Naive thymus-derived CD4-positive, alpha-beta T cell (primary cell): ENCODE measurements at regions not wholly inside any gene's neighbourhood (a gene's known extent, or its start where the extent isn't known, plus 50 kb on each side); places are given as distances from the start of the nearest gene placed in this dataset.
"Not testable (repeated sequence)": the region's sequence is repeated elsewhere in the genome, so short reads cannot be mapped to it uniquely, and the experiment has no call there.

Experiments
- ATAC-seq: fragments of 150-1000 bp; cut with Tn5 transposase; 2 replicates; pipeline ENCODE4 v1.10.0; 2021; ENCODE audit warnings: mild to moderate bottlenecking, moderate library complexity
- CTCF ChIA-PET: fragments of 350-600 bp; sonication (Branson Sonifier 250); formaldehyde crosslinking; loops from one replicate; lab custom pipeline; 2021; ENCODE audit warnings: antibody characterized with exemption; lab: Charles Lee
- POLR2A ChIA-PET: fragments of 350-600 bp; sonication (Branson Sonifier 250); formaldehyde crosslinking; loops from one replicate; lab custom pipeline; 2021; ENCODE audit warnings: antibody characterized with exemption, inconsistent platforms; lab: Charles Lee
- DNase-seq, 9 donors: peaks; one replicate each; pipeline versions ENCODE4 v3.0.0 to v3.0.0-alpha.2; 2020 to 2022; ENCODE audit warnings: mixed read lengths in 1 of 9
- H3K27ac ChIP-seq: one replicate; pipeline ENCODE4 v1.7.0; 2013; ENCODE audit warnings: mild to moderate bottlenecking, low read depth, low read length, moderate library complexity
- H3K27me3 ChIP-seq, 2 donors: one replicate each; pipeline ENCODE4 v1.7.0; 2013; ENCODE audit warnings: low read length in 2 of 2, mild to moderate bottlenecking in 2 of 2, moderate library complexity in 2 of 2; ENCODE audit not compliant: control insufficient read depth in 2 of 2, insufficient read depth in 2 of 2
- H3K36me3 ChIP-seq, 3 experiments: 1 replicate in 2 of 3; 2 replicates in 1 of 3; pipeline ENCODE4 v1.7.0; 2013; ENCODE audit warnings: low read length in 3 of 3, mild to moderate bottlenecking in 3 of 3, moderate library complexity in 1 of 3; ENCODE audit not compliant: insufficient read depth in 3 of 3, control insufficient read depth in 2 of 3
- H3K4me1 ChIP-seq, 2 donors: one replicate each; pipeline ENCODE4 v1.7.0; 2013; ENCODE audit warnings: low read length in 2 of 2, mild to moderate bottlenecking in 2 of 2, moderate library complexity in 1 of 2; ENCODE audit not compliant: control insufficient read depth in 2 of 2, insufficient read depth in 2 of 2
- H3K4me3 ChIP-seq: 2 replicates; pipeline ENCODE4 v1.7.0; 2013; ENCODE audit warnings: mild to moderate bottlenecking, low read length
- H3K9me3 ChIP-seq, 3 experiments: 1 replicate in 2 of 3; 2 replicates in 1 of 3; pipeline ENCODE4 v1.7.0; 2013; ENCODE audit warnings: low read length in 3 of 3; ENCODE audit not compliant: control insufficient read depth in 2 of 3
- H3K27ac Mint-ChIP-seq, 9 donors: one replicate each; pipeline ENCODE4 v1.8.0; 2020 to 2022; ENCODE audit warnings: mixed read lengths in 9 of 9, mild to moderate bottlenecking in 8 of 9, moderate library complexity in 5 of 9, inconsistent platforms in 2 of 9
- H3K27me3 Mint-ChIP-seq, 5 donors: one replicate each; pipeline ENCODE4 v1.8.0; 2021 to 2022; ENCODE audit warnings: mixed read lengths in 5 of 5, mild to moderate bottlenecking in 1 of 5
- H3K36me3 Mint-ChIP-seq, 5 donors: one replicate each; pipeline ENCODE4 v1.8.0; 2020 to 2022; ENCODE audit warnings: mixed read lengths in 5 of 5, mild to moderate bottlenecking in 3 of 5, inconsistent platforms in 1 of 5
- H3K4me1 Mint-ChIP-seq, 7 donors: one replicate each; pipeline ENCODE4 v1.8.0; 2020 to 2022; ENCODE audit warnings: mixed read lengths in 7 of 7, mild to moderate bottlenecking in 3 of 7, inconsistent platforms in 1 of 7
- H3K4me3 Mint-ChIP-seq, 10 donors: one replicate each; pipeline ENCODE4 v1.8.0; 2020 to 2022; ENCODE audit warnings: mild to moderate bottlenecking in 10 of 10, mixed read lengths in 10 of 10, moderate library complexity in 6 of 10, inconsistent platforms in 2 of 10
- H3K9me3 Mint-ChIP-seq, 11 donors: one replicate each; pipeline ENCODE4 v1.8.0; 2020 to 2022; ENCODE audit warnings: mixed read lengths in 11 of 11, mild to moderate bottlenecking in 4 of 11, inconsistent platforms in 1 of 11, moderate library complexity in 1 of 11
- intact Hi-C, 2 donors: fragments of 100-400 bp; cut with micrococcal nuclease; formaldehyde crosslinking; loops; one replicate each; pipeline ENCODE4 v1.15.1; 2023

DNA sequence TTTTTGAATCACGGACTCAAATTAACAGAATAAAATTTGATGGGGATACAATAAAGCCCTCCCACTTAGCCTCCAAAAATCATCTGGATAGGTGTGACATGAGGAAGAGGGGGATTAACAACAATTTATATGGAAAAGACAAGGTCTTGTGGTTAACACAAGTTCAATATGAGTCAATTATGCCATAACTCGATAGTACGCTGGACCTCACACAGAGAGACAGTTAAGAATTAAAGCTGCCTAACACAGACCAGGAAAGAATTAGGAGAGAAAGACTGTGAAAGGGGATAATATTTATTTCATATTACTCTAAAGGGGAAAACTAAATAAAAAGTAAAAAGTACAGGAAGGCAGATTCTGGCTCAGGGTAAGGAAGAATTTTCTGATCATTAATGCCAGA, 243.7 kb upstream of the LYPLAL1 start:
- DNase-seq (no peak), ATAC-seq (no peak)
- Mint-ChIP-seq H3K4me3 (no peak overlapping the region), H3K27me3 (peaks cover 0 to 6% (median 0%) of the 10 kb centered on the region in 5 donors), H3K27ac (no peak overlapping the region), H3K4me1 (no peaks in the 10 kb centered on the region), H3K36me3 (no peaks in the 10 kb centered on the region), H3K9me3 (peaks cover 0 to 8% (median 1%) of the 10 kb centered on the region in 11 donors)
- Histone ChIP-seq H3K27me3 (no peaks in the 10 kb centered on the region), H3K27ac (no peak overlapping the region), H3K4me1 (no peaks in the 10 kb centered on the region), H3K4me3 (no peak overlapping the region), H3K9me3 (no peaks in the 10 kb centered on the region), H3K36me3 (no peaks in the 10 kb centered on the region)
- ChIA-PET CTCF (no interaction called here), POLR2A (no interaction called here)
- intact Hi-C loops: no loop called here

DNA sequence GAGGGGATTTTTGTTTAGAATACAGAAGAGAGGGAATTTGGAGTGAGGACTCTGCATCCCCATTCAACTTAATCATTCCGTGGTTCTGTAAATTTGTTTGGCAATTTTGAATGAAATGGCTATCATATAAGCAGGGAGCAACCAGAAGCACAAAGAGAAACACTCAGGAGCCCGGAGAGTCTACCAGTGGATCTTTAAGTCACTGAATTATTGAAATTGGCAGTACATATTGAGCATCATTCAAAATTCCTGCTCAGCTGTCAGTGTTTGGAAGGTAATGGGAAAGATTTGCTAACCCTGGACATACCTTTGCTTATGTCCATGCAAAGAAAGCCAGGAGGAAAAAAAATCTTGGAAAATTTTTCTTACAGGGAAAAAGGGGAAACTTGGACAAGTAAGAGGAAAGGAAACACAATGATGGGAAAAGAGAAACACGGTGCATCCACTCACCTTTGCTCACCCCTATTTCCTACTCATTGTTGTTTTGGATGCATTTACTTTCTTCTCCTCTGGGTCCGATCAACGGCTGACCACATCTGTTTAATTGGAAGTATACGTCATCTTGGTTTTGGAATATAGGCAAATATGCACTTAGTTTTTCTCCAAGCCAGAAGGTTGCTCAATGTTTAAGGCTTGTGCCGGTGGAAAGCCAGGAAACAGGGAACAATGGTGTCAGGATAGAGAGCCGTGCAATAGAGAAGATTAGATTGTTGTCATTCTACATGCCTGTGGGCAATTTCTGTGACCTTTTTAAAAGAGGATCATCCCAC, 243.0 kb upstream of the LYPLAL1 start:
- no peaks in the 10 kb centered on the region for H3K9me3 ChIP-seq
- H3K27ac ChIP-seq: no peak overlapping the region
- H3K4me1 Mint-ChIP-seq: no peaks in the 10 kb centered on the region
- peaks cover 0 to 6% (median 0%) of the 10 kb centered on the region in 5 donors for H3K27me3 Mint-ChIP-seq
- POLR2A ChIA-PET: no interaction called here
- no peaks in the 10 kb centered on the region for H3K4me1 ChIP-seq
- CTCF ChIA-PET: no interaction called here
- H3K36me3 ChIP-seq: no peaks in the 10 kb centered on the region
- H3K27ac Mint-ChIP-seq: no peak overlapping the region
- ATAC-seq: no peak
- no peak for DNase-seq
- no peak overlapping the region for H3K4me3 ChIP-seq
- H3K36me3 Mint-ChIP-seq: no peaks in the 10 kb centered on the region
- intact Hi-C loops: no loop called here
- H3K27me3 ChIP-seq: no peaks in the 10 kb centered on the region
- no peak overlapping the region for H3K4me3 Mint-ChIP-seq
- H3K9me3 Mint-ChIP-seq: peaks cover 0 to 12% (median 3%) of the 10 kb centered on the region in 11 donors

DNA sequence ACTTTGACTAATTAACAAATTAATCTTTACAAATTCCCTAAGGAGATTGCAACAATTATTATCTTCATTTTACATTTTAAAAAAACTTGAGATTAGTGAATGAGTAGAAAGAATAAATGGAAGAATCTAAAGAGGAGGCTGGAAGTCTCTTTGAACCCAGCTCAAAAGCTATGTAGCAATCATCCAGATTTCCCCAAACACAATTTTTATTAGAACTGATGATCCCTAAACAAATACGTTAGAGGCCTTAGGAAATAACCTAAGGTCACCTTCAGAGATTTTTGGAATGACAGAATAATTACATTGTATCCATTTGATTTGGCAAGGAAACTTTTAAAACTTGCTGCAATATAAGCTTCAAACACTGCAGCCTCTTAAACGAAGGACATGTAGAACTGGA, 242.4 kb upstream of the LYPLAL1 start:
- Mint-ChIP-seq H3K9me3 (peaks cover 0 to 18% (median 4%) of the 10 kb centered on the region in 11 donors), H3K36me3 (no peaks in the 10 kb centered on the region), H3K4me1 (no peaks in the 10 kb centered on the region), H3K27ac (no peak overlapping the region), H3K27me3 (peaks cover 0 to 6% (median 0%) of the 10 kb centered on the region in 5 donors), H3K4me3 (no peak overlapping the region)
- DNase-seq (no peak), ATAC-seq (no peak)
- ChIA-PET CTCF (no interaction called here), POLR2A (no interaction called here)
- no peaks in the 10 kb centered on the region for H3K9me3 ChIP-seq
- no peaks in the 10 kb centered on the region for H3K27me3 ChIP-seq
- intact Hi-C loops: no loop called here
- H3K36me3 ChIP-seq: no peaks in the 10 kb centered on the region
- H3K4me3 ChIP-seq: no peak overlapping the region
- no peak overlapping the region for H3K27ac ChIP-seq
- no peaks in the 10 kb centered on the region for H3K4me1 ChIP-seq

DNA sequence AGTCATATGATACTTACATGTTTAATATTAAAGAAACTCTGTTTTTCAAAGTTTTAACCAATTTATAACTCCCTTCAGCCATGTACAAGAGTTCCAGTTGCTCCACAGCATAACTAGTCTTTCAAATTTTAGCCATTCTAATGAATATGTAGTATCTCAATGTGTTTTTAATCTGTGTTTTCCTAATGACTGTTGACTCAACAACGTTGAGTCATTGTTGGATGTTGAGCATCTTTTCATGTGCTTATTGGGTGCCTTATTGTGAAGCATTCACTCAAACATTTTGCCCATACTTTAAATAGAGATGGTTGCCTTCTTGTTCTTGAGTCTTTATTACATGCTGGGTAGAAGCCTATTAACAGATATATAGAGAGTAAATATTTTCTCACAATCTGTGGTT, 240.2 kb upstream of the LYPLAL1 start:
- ATAC-seq (no peak), DNase-seq (no peak)
- Histone ChIP-seq H3K27me3 (no peaks in the 10 kb centered on the region), H3K9me3 (no peaks in the 10 kb centered on the region), H3K27ac (no peak overlapping the region), H3K36me3 (no peaks in the 10 kb centered on the region), H3K4me3 (no peak overlapping the region), H3K4me1 (no peaks in the 10 kb centered on the region)
- Mint-ChIP-seq H3K36me3 (no peaks in the 10 kb centered on the region), H3K4me1 (no peaks in the 10 kb centered on the region), H3K27me3 (peaks cover 0 to 4% (median 0%) of the 10 kb centered on the region in 5 donors), H3K9me3 (peaks cover 2 to 28% (median 6%) of the 10 kb centered on the region in 11 donors), H3K4me3 (no peak overlapping the region), H3K27ac (no peak overlapping the region)
- ChIA-PET CTCF (no interaction called here), POLR2A (no interaction called here)
- intact Hi-C loops: no loop called here

DNA sequence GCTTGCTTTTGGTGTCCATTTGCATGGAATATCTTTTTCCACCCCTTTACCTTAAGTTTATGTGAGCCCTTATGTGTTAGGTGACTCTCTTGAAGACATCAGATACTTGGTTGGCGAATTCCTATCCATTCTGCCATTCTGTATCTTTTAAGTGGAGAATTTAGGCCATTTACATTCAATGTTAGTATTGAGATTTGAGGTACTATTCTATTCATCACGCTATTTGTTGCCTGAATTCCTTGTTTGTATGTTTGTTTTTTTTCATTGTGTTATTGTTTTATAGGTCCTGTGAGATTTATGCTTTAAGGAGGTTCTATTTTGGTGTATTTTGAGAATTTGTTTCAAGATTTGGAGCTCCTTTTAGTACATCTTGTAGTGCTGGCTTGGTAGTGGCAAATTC, 238.3 kb upstream of the LYPLAL1 start:
- H3K4me1 Mint-ChIP-seq, H3K4me3 Mint-ChIP-seq, H3K27me3 ChIP-seq, DNase-seq, H3K27me3 Mint-ChIP-seq, ATAC-seq, intact Hi-C loops, H3K27ac ChIP-seq, H3K4me1 ChIP-seq, H3K36me3 Mint-ChIP-seq, H3K36me3 ChIP-seq, H3K9me3 ChIP-seq, CTCF ChIA-PET, H3K4me3 ChIP-seq, POLR2A ChIA-PET, H3K27ac Mint-ChIP-seq: not testable (repeated sequence)
- peaks cover 2 to 37% (median 12%) of the 10 kb centered on the region in 11 donors for H3K9me3 Mint-ChIP-seq

DNA sequence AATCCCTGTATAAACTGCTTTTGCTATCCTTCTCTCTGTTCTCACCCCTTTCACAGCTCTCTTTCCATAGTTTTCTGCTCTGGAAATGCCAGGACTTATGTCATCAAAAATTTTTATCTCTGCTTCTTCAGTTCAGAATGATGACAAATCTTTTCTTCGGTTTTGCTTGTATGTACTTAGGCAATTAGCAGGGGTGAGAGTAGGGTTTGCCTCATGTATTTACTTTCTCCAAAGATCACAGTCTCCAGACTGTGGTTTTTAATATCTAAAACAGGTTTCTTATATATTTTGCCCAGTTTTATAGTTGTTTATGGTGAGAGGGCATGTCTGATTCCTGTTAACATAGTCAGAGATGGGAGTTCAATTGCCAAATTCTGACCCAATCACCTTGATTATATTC, 235.4 kb upstream of the LYPLAL1 start:
- H3K36me3 ChIP-seq: no peaks in the 10 kb centered on the region
- no peaks in the 10 kb centered on the region for H3K27me3 ChIP-seq
- no peaks in the 10 kb centered on the region for H3K9me3 ChIP-seq
- H3K27me3 Mint-ChIP-seq: peaks cover 0 to 3% (median 0%) of the 10 kb centered on the region in 5 donors
- H3K36me3 Mint-ChIP-seq: no peaks in the 10 kb centered on the region
- no peaks in the 10 kb centered on the region for H3K4me1 Mint-ChIP-seq
- H3K27ac ChIP-seq: no peak overlapping the region
- intact Hi-C loops: no loop called here
- DNase-seq: no peak
- ChIA-PET CTCF (no interaction called here), POLR2A (no interaction called here)
- H3K4me3 ChIP-seq: no peak overlapping the region
- peaks cover 2 to 42% (median 17%) of the 10 kb centered on the region in 11 donors for H3K9me3 Mint-ChIP-seq
- no peak overlapping the region for H3K4me3 Mint-ChIP-seq
- H3K27ac Mint-ChIP-seq: no peak overlapping the region
- no peak for ATAC-seq
- H3K4me1 ChIP-seq: no peaks in the 10 kb centered on the region

DNA sequence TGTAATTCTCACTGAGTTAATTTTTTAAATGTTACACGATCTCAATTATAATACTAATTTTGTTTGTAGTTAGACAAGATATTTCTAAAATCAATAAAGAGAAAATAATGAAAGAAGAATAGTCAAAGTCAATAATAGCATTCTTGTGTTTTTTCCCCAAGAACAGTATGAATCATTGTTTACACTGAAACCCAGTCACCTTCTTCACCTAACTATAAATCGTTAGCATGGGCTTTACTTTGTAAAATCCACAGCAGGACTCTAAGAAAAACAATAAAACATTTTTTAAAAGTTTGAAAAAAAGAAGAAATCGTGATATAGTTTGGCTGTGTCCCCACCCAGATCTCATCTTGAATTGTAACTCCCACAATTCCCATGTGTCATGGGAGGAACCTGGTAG, 234.6 kb upstream of the LYPLAL1 start:
- no peaks in the 10 kb centered on the region for H3K36me3 Mint-ChIP-seq
- ChIA-PET POLR2A (no interaction called here), CTCF (no interaction called here)

More for the DNA sequence above, 234.6 kb upstream of the LYPLAL1 start:
- Histone ChIP-seq H3K4me3 (no peak overlapping the region), H3K9me3 (no peaks in the 10 kb centered on the region), H3K27me3 (no peaks in the 10 kb centered on the region), H3K4me1 (no peaks in the 10 kb centered on the region), H3K27ac (no peak overlapping the region), H3K36me3 (no peaks in the 10 kb centered on the region)
- H3K9me3 Mint-ChIP-seq: peaks cover 2 to 42% (median 17%) of the 10 kb centered on the region in 11 donors
- intact Hi-C loops: no loop called here
- no peaks in the 10 kb centered on the region for H3K4me1 Mint-ChIP-seq
- H3K27ac Mint-ChIP-seq: no peak overlapping the region
- peaks cover 0 to 3% (median 0%) of the 10 kb centered on the region in 5 donors for H3K27me3 Mint-ChIP-seq
- no peak for ATAC-seq
- DNase-seq: no peak
- no peak overlapping the region for H3K4me3 Mint-ChIP-seq
